ENCODE measurements at regions not wholly inside any gene's neighbourhood (a gene's known extent, or its start where the extent isn't known, plus 50 kb on each side); places are given as distances from the start of the nearest gene placed in this dataset.

- intact Hi-C loops (cut with DNase I, micrococcal nuclease): no loop called here
- no peak overlapping the region for H3K4me3 ChIP-seq
- no peaks in the 10 kb centered on the region for H3K4me1 ChIP-seq (ENCODE audit: low read depth)
- DNase-seq: no peak
- TF ChIP-seq CTCF (IDR thresholded peaks at IDR 0.05): no peak
- no peak for ATAC-seq
- H3K9me3 ChIP-seq: no peaks in the 10 kb centered on the region
- H3K36me3 ChIP-seq (ENCODE audit: low read depth): no peaks in the 10 kb centered on the region
Observed at GRCh38 chr5:7976411-7977190, 107.7 kb downstream of the MTRR start.

- no peak for DNase-seq
- Histone ChIP-seq H3K36me3 (ENCODE audit: low read depth) (no peaks in the 10 kb centered on the region), H3K4me3 (no peak overlapping the region), H3K4me1 (ENCODE audit: low read depth) (no peaks in the 10 kb centered on the region), H3K9me3 (no peaks in the 10 kb centered on the region)
- no peak for TF ChIP-seq CTCF (IDR thresholded peaks at IDR 0.05)
- intact Hi-C loops (cut with DNase I, micrococcal nuclease): no loop called here
- no peak for ATAC-seq
Observed at GRCh38 chr5:7978114-7978513, 109.2 kb downstream of the MTRR start.

- intact Hi-C loops (cut with DNase I, micrococcal nuclease): no loop called here
Observed at GRCh38 chr5:7978991-7979390, 110.0 kb downstream of the MTRR start.

GRCh38 chr5:7980881-7981280 is 111.9 kb downstream of the MTRR start:
- ATAC-seq (no peak), DNase-seq (no peak)
- intact Hi-C loops (cut with DNase I, micrococcal nuclease): no loop called here
- no peaks in the 10 kb centered on the region for H3K9me3 ChIP-seq
- no peak for TF ChIP-seq CTCF (IDR thresholded peaks at IDR 0.05)
- no peaks in the 10 kb centered on the region for H3K4me1 ChIP-seq (ENCODE audit: low read depth)
- no peak overlapping the region for H3K4me3 ChIP-seq
- H3K36me3 ChIP-seq (ENCODE audit: low read depth): no peaks in the 10 kb centered on the region

More at GRCh38 chr5:7978991-7979390, 110.0 kb downstream of the MTRR start:
- no peak overlapping the region for H3K4me3 ChIP-seq
- H3K9me3 ChIP-seq: no peaks in the 10 kb centered on the region
- H3K36me3 ChIP-seq (ENCODE audit: low read depth): no peaks in the 10 kb centered on the region
- DNase-seq (no peak), ATAC-seq (no peak)
- no peak for TF ChIP-seq CTCF (IDR thresholded peaks at IDR 0.05)
- H3K4me1 ChIP-seq (ENCODE audit: low read depth): no peaks in the 10 kb centered on the region

- intact Hi-C loops (cut with DNase I, micrococcal nuclease): no loop called here
- H3K36me3 ChIP-seq (ENCODE audit: low read depth): no peaks in the 10 kb centered on the region
- ATAC-seq: no peak
- TF ChIP-seq CTCF (IDR thresholded peaks at IDR 0.05): no peak
- no peaks in the 10 kb centered on the region for H3K9me3 ChIP-seq
- DNase-seq: no peak
- H3K4me3 ChIP-seq: no peak overlapping the region
- H3K4me1 ChIP-seq (ENCODE audit: low read depth): no peaks in the 10 kb centered on the region
Observed at GRCh38 chr5:7983433-7983832, 114.5 kb downstream of the MTRR start.

Data from mucosa of descending colon (tissue), 3 donors.